Calu3 (cell line): ENCODE measurements at regions not wholly inside any gene's neighbourhood (a gene's known extent, or its start where the extent isn't known, plus 50 kb on each side); places are given as distances from the start of the nearest gene placed in this dataset.

Source experiments
- BruUV-seq: library from RNA; stranded (reverse); fragments of 400-500 nt; replicated peaks from 2 replicates; lab custom pipeline; 2021; lab: Mats Ljungman, UMichigan
- CTCF ChIA-PET: fragments of 300-600 bp; sonication (Branson Sonifier 250); formaldehyde crosslinking; loops from one replicate; lab custom pipeline; 2022; ENCODE audit warnings: antibody characterized with exemption; lab: Charles Lee
- DNase-seq: peaks from one replicate; pipeline ENCODE4 v3.0.0; 2022
- H3K27ac Mint-ChIP-seq: one replicate; pipeline ENCODE4 v1.8.0; 2022; ENCODE audit warnings: mixed read lengths; ENCODE audit not compliant: unreplicated experiment
- H3K27me3 Mint-ChIP-seq: one replicate; pipeline ENCODE4 v1.8.0; 2022; ENCODE audit warnings: mixed read lengths; ENCODE audit not compliant: unreplicated experiment
- H3K36me3 Mint-ChIP-seq: one replicate; pipeline ENCODE4 v1.8.0; 2022; ENCODE audit warnings: mild to moderate bottlenecking, moderate library complexity, mixed read lengths; ENCODE audit not compliant: insufficient read depth, unreplicated experiment
- H3K4me1 Mint-ChIP-seq: one replicate; pipeline ENCODE4 v1.8.0; 2022; ENCODE audit warnings: mild to moderate bottlenecking, low read depth, mixed read lengths; ENCODE audit not compliant: unreplicated experiment
- H3K4me3 Mint-ChIP-seq: one replicate; pipeline ENCODE4 v1.8.0; 2022; ENCODE audit warnings: mild to moderate bottlenecking, low read depth, moderate library complexity, mixed read lengths; ENCODE audit not compliant: unreplicated experiment
- H3K9me3 Mint-ChIP-seq: one replicate; pipeline ENCODE4 v1.8.0; 2022; ENCODE audit warnings: low read depth, mixed read lengths; ENCODE audit not compliant: unreplicated experiment
- intact Hi-C: fragments of 100-400 bp; cut with micrococcal nuclease; formaldehyde crosslinking; loops from one replicate; pipeline ENCODE4 v1.10.0; 2022; ENCODE audit not compliant: unreplicated experiment
- TF ChIP-seq, protein P1 (sequence below): fragments of 200-600 bp; IDR thresholded peaks from one replicate; pipeline ENCODE4 v1.8.0; 2022; ENCODE audit warnings: antibody characterized with exemption; ENCODE audit not compliant: unreplicated experiment

DNA sequence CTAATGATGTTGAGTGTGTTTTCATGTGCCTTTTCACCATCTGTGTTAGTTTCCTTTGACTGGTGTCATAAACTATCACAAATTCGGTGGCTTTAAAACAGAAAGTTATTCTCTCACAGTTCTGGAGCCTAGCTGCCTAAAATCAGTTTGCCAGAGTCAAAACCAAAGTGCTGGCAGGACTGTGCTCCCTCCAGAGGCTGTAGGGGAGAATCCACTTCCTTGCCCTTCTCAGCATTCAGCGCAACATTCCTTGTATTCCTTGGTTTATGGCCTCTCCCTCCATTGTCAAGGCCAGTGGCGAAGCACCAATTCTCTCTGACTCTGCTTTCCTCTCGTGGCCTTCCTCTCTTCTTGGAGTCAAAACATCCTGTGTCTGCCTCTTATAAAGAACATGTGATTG lies 174.2 kb upstream of the PDE3A start:
- Mint-ChIP-seq H3K9me3 (no peaks in the 10 kb centered on the region), H3K27ac (no peak overlapping the region), H3K36me3 (no peaks in the 10 kb centered on the region), H3K4me1 (peaks cover 5% of the 10 kb centered on the region), H3K4me3 (no peak overlapping the region), H3K27me3 (no peaks in the 10 kb centered on the region)
- TF ChIP-seq, protein P1, sequence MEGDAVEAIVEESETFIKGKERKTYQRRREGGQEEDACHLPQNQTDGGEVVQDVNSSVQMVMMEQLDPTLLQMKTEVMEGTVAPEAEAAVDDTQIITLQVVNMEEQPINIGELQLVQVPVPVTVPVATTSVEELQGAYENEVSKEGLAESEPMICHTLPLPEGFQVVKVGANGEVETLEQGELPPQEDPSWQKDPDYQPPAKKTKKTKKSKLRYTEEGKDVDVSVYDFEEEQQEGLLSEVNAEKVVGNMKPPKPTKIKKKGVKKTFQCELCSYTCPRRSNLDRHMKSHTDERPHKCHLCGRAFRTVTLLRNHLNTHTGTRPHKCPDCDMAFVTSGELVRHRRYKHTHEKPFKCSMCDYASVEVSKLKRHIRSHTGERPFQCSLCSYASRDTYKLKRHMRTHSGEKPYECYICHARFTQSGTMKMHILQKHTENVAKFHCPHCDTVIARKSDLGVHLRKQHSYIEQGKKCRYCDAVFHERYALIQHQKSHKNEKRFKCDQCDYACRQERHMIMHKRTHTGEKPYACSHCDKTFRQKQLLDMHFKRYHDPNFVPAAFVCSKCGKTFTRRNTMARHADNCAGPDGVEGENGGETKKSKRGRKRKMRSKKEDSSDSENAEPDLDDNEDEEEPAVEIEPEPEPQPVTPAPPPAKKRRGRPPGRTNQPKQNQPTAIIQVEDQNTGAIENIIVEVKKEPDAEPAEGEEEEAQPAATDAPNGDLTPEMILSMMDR: no peak
- peak; percentile 24 for DNase-seq
- BruUV-seq: no TSS peak
- CTCF ChIA-PET: no interaction called here
- intact Hi-C loops: no loop called here

DNA sequence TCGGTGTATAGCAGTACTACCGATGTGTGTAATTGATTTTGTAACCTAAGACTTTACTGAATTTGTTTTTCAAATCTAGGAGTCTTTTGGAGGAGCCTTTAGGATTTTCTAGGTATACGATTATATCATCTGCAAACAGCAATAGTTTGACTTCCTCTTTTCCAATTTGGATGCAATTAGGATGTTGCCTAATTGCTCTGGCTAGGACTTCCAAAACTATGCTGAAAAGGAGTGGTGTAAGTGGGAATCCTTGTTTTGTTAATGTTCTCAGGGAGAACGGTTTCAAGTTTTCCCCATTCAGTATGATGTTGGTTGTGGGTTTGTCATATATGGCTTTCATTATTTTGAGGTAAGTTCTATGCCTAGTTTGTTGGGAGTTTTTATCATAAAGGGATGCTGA lies 171.6 kb upstream of the PDE3A start:
- Mint-ChIP-seq H3K36me3 (no peaks in the 10 kb centered on the region), H3K27ac (no peak overlapping the region), H3K4me3 (no peak overlapping the region), H3K27me3 (no peaks in the 10 kb centered on the region), H3K9me3 (peaks cover 2% of the 10 kb centered on the region), H3K4me1 (no peaks in the 10 kb centered on the region)
- intact Hi-C loops: no loop called here
- no TSS peak for BruUV-seq
- CTCF ChIA-PET: no interaction called here
- no peak for DNase-seq
- TF ChIP-seq, protein P1: no peak

DNA sequence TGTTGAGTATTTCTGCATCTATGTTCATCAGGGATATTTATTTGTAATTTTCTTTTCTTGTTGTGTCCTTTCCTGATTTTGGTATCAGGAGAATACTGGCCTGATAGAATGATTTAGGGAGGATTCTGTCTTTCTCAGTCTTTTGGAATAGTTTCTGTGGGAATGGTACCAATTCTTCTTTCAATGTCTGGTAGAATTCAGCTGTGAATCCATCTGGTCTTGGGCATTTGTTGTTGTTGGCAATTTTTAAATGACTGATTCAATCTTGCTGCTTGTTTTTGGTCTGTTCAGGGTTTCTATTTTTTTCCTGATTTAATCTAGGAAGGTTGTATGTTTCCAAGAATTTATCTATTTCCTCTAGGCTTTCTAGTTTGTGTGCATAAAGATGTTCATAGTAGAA lies 170.9 kb upstream of the PDE3A start:
- H3K4me1 Mint-ChIP-seq: no peaks in the 10 kb centered on the region
- TF ChIP-seq, protein P1: no peak
- H3K27ac Mint-ChIP-seq: no peak overlapping the region
- no peak overlapping the region for H3K4me3 Mint-ChIP-seq
- no peak for DNase-seq
- H3K27me3 Mint-ChIP-seq: no peaks in the 10 kb centered on the region
- no peaks in the 10 kb centered on the region for H3K36me3 Mint-ChIP-seq
- CTCF ChIA-PET: no interaction called here
- intact Hi-C loops: no loop called here
- BruUV-seq: no TSS peak
- H3K9me3 Mint-ChIP-seq: peaks cover 2% of the 10 kb centered on the region

DNA sequence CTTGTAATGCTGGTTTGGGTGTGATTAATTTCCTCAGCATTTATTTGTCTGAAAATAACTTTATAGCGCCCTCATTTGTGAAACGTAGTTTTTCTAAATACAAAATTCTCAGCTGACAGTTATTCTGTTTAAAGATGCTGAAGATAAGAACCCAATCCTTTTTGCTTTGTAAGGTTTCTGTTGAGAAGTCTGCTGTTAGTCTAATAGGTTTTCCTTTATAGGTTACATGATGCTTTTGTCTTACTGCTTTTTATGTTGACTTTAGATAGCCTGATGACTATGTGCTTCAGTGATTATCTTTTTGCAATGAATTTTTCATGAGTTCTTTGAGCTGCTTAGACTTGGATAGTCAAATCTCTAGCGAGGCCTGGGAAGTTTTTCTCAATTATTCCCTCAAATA lies 168.6 kb upstream of the PDE3A start:
- CTCF ChIA-PET: no interaction called here
- BruUV-seq: no TSS peak
- H3K9me3 Mint-ChIP-seq: peaks cover 2% of the 10 kb centered on the region
- intact Hi-C loops: no loop called here
- H3K4me3 Mint-ChIP-seq: no peak overlapping the region
- DNase-seq: no peak
- H3K36me3 Mint-ChIP-seq: no peaks in the 10 kb centered on the region
- no peak overlapping the region for H3K27ac Mint-ChIP-seq
- no peaks in the 10 kb centered on the region for H3K4me1 Mint-ChIP-seq
- TF ChIP-seq, protein P1: no peak
- H3K27me3 Mint-ChIP-seq: no peaks in the 10 kb centered on the region

DNA sequence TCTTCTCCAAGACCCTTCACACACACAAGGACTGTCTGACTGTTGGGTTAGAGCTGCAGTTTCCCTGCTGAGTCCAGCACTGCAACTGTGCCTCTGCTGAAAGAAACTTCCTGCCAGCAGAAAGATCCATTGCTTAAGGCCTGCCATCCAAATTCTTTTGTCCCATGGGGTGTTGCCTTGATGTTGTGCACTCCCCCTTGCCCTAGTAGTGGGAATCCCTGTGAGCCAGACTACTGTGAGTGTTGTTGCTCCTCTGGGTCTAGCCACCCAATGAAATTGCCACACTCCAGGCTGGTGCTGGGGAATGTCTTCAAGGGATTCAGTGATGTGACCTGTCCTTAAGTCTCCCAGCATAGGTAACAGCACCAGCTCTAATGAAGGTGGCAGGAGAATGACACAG lies 166.6 kb upstream of the PDE3A start:
- DNase-seq: no peak
- BruUV-seq: no TSS peak
- Mint-ChIP-seq H3K9me3 (peaks cover 2% of the 10 kb centered on the region), H3K4me1 (no peaks in the 10 kb centered on the region), H3K36me3 (no peaks in the 10 kb centered on the region), H3K27me3 (no peaks in the 10 kb centered on the region), H3K27ac (no peak overlapping the region), H3K4me3 (no peak overlapping the region)
- CTCF ChIA-PET: no interaction called here
- TF ChIP-seq, protein P1: no peak
- intact Hi-C loops: no loop called here
